RKO (cell line): ENCODE measurements at regions not wholly inside any gene's neighbourhood (a gene's known extent, or its start where the extent isn't known, plus 50 kb on each side); places are given as distances from the start of the nearest gene placed in this dataset.

Experiments used
- DNase-seq: peaks from one replicate; pipeline ENCODE4 v3.0.0-alpha.2; 2016; ENCODE audit warnings: low spot score

- DNase-seq, result no peak
Measured at GRCh38 chr5:96340357-96340756, 92.7 kb downstream of the PCSK1 start.

GRCh38 chr5:96339862-96340261 is 93.2 kb downstream of the PCSK1 start:
- no peak for DNase-seq

DNA sequence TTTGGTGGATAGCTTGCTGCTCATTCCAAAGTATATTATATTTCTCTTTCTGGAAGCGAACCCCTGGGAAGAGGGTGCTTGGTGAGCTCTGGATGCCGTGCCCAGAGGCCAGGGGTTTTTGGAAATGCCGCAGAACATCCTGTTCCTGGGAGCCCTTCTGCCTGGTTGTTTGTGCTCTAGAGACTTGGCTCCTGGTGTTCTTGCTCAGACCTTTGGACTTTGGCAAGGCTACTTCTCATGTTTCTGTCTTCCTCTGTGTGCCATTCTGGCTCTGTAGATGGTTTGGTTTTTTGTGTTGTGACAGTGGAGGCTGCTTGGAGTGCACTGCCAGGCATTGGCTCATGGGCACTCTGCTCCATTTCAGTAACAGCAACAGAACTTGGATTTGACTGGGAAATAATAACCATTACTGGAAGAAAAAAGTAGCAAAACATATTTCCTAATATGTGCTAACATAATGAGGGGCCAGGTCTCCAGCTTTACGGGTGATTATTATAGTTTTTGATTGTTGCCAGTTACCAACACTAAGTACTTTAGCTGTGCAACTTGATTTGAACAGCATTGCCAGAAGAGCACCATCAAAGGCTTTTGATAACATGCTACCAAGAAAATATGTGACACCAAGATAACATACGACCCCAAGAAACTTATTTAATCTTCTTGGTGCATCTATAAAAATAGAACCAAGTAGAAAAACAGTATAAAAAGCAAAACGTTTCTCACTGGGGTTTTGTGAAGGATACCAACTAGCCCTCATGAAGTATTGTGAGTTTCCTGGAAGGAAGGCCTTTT is 94.2 kb downstream of the PCSK1 start:
- no peak for DNase-seq

- no peak for DNase-seq
Measured at GRCh38 chr5:96338091-96338490, 95.0 kb downstream of the PCSK1 start.

GRCh38 chr5:96337048-96337781 is 95.8 kb downstream of the PCSK1 start:
- no peak for DNase-seq

- peak; percentile 87 for DNase-seq
Measured at GRCh38 chr5:96336351-96336985, 96.6 kb downstream of the PCSK1 start.

DNA sequence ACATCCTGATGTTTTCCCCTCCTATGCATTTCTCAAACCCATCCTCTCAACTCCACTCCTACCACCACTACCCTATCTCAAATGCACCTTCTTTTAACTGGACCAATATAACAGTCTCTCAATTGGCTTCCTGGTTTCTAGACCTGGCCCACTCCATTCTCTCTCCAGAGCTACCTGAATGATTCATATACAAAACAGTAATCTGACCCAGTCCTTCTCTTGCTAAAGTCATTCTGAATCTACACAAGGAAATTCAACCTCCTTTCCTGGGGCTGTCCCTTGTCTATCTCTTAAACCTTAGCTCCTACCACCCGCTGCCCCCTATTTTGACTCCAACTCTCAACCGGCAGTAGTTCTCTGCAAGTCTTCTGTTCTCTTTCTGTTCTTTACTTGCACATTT is 97.2 kb downstream of the PCSK1 start:
- no peak for DNase-seq

- DNase-seq, result no peak
Measured at GRCh38 chr5:96333391-96333790, 99.7 kb downstream of the PCSK1 start.

- no peak for DNase-seq
Measured at GRCh38 chr5:96332535-96333366, 100.3 kb downstream of the PCSK1 start.

- no peak for DNase-seq
Measured at GRCh38 chr5:96331681-96332361, 101.2 kb downstream of the PCSK1 start.

- no peak for DNase-seq
Measured at GRCh38 chr5:96331210-96331609, 101.8 kb downstream of the PCSK1 start.

GRCh38 chr5:96330530-96331140 is 102.4 kb downstream of the PCSK1 start:
- no peak for DNase-seq

GRCh38 chr5:96329886-96330529 is 103.0 kb downstream of the PCSK1 start:
- DNase-seq, result peak; percentile 29

GRCh38 chr5:96329289-96329688 is 103.8 kb downstream of the PCSK1 start:
- no peak for DNase-seq

DNA sequence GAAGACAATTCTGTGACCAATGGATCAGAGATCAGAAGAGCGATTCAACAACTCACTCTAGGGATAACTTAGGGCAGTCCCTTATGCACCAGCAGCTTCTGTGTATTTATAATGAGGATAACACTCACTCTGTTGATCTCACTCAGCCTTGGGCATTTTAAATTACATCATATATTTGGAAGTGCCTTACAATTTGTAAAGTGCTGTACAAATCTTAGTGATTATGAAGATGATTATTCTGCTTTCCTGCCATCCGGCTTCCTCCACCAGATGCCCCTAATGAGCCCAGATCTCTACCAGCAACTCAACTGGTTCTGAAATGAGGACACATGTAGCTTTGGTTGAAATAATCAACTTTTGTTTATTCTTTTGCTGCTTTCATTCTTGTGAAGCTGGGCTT is 105.3 kb downstream of the PCSK1 start:
- DNase-seq, result no peak

- no peak for DNase-seq
Measured at GRCh38 chr5:96326902-96327301, 106.1 kb downstream of the PCSK1 start.

- DNase-seq, result peak; percentile 81
Measured at GRCh38 chr5:96324708-96325107, 108.3 kb downstream of the PCSK1 start.

DNA sequence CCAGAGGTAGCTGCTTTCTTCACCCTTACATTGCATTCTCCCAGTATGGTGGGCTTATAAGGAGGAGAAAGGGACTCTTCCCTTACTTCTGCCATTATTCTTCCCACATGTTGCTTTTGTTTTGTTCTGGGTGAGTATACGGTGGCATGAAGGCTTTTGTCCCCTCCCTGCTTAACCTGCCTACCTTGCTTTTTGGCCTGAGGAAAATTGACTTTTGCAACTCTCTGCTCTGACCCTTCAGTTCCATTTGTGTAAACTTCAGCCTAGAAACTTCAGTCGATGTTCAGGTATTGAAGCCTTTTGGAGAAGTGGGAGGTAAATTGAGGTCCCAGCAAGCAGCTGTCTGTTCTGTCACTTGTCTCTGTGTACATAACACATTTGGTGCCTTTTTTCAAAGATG is 110.2 kb downstream of the PCSK1 start:
- no peak for DNase-seq

DNA sequence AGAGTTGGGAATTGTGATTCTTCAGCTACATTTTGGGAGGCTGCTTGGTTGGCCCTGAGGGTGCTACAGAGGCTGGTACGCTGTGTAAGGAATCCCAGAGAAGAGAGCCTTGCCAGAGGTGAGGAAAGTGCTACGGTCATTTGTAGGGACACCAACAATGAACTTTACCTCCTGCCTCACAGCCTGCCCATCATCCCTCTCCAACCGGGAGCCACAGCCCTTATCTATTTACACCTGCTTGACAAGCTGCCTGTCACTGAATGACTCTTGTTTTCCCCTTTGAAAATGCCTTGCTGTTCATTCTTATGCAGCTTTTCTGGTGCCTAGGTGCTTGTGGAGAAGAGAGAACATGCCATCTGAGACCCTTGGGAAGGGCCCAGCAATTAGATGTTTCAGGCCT is 110.8 kb downstream of the PCSK1 start:
- DNase-seq, result no peak

DNA sequence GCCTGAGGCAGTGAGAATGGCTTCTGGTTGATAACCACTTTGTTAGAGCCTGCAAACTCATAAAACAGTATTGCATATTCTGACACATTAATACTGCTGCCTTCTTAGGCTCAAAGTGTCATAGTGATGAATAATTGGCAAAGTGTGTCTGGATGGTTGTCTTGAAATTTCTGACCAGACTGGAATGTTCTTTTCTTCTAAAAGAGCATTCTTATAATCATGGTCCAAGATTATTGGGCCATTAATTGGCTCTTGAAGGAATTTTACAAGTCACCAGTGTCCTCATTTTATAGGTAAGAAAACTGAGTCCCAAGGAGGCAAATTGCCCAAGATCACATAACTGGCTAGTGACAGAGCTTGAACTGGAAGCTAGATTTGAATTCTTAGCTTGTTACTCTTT is 111.7 kb downstream of the PCSK1 start:
- no peak for DNase-seq

DNA sequence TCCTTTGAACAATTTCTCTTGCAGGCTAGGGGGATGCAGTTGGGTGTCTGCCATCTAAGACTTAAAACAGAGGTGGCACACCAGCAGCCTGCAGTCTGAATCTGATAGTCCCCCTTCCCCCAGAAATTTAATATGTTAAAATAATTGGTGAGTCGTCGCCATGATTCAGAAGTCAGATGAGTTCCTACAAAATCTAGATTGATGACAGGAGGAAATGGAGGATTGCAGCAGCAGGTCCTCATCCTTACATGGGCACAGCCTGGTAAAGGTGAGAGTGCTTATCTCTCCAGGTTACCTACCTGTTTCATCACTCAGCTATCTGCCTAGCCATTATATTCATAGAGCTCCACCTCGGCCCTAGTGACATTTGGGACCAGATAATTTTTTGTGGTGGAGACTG is 112.3 kb downstream of the PCSK1 start:
- DNase-seq, result peak; percentile 35
